KMS-11 (cell line): ENCODE measurements at regions not wholly inside any gene's neighbourhood (a gene's known extent, or its start where the extent isn't known, plus 50 kb on each side); places are given as distances from the start of the nearest gene placed in this dataset.

Experiments used
- H2AFZ ChIP-seq: fragments of 200-600 bp; sonication (generic); 2 replicates; pipeline ENCODE4 v1.6.1; 2016; ENCODE audit warnings: antibody characterized with exemption, mixed run types, low read depth
- H3K27ac ChIP-seq: fragments of 200-600 bp; sonication (generic); 2 replicates; pipeline ENCODE4 v1.6.1; 2016; ENCODE audit warnings: mild to moderate bottlenecking, mixed run types
- H3K27me3 ChIP-seq: fragments of 200-600 bp; sonication (generic); 2 replicates; pipeline ENCODE4 v1.6.1; 2017; ENCODE audit warnings: mild to moderate bottlenecking, low read depth, mixed run types, moderate library complexity; ENCODE audit not compliant: insufficient read depth
- H3K36me3 ChIP-seq: fragments of 200-600 bp; sonication (generic); 2 replicates; pipeline ENCODE4 v1.6.1; 2017; ENCODE audit warnings: mild to moderate bottlenecking, mixed run types; ENCODE audit not compliant: insufficient read depth
- H3K4me1 ChIP-seq: fragments of 200-600 bp; sonication (generic); 2 replicates; pipeline ENCODE4 v1.6.1; 2016; ENCODE audit warnings: mild to moderate bottlenecking, low read depth, mixed run types; ENCODE audit not compliant: poor library complexity, severe bottlenecking
- H3K4me2 ChIP-seq: fragments of 200-600 bp; sonication (generic); 2 replicates; pipeline ENCODE4 v1.7.0; 2016; ENCODE audit warnings: mild to moderate bottlenecking, mixed run types
- H3K4me3 ChIP-seq: fragments of 200-600 bp; sonication (generic); IDR thresholded peaks from 2 replicates; pipeline ENCODE4 v1.6.1; 2017; ENCODE audit warnings: low read depth, low read length, mixed read lengths; ENCODE audit not compliant: insufficient read depth
- H3K79me2 ChIP-seq: fragments of 200-600 bp; sonication (generic); 2 replicates; pipeline ENCODE4 v1.6.1; 2016; ENCODE audit warnings: low read depth, mixed run types; ENCODE audit not compliant: insufficient read depth
- H3K9ac ChIP-seq: fragments of 200-600 bp; sonication (generic); 2 replicates; pipeline ENCODE4 v1.6.1; 2016; ENCODE audit warnings: mild to moderate bottlenecking, mixed run types
- H4K20me1 ChIP-seq: fragments of 200-600 bp; sonication (generic); 2 replicates; pipeline ENCODE4 v1.6.1; 2016; ENCODE audit warnings: mild to moderate bottlenecking, mixed run types; ENCODE audit not compliant: insufficient read depth
- CTCF ChIP-seq: fragments of 200-600 bp; sonication (generic); conservative IDR thresholded peaks from 2 replicates; pipeline ENCODE4 v1.6.1; 2017; ENCODE audit warnings: low read depth, mild to moderate bottlenecking, antibody characterized with exemption, low read length, moderate library complexity, mixed read lengths

GRCh38 chr11:128238521-128239265, 348.7 kb downstream of the ETS1 start:
- H2AFZ ChIP-seq, result no peak overlapping the region
- H3K4me2 ChIP-seq, result no peak overlapping the region
- H3K27me3 ChIP-seq, result no peaks in the 10 kb centered on the region
- no peaks in the 10 kb centered on the region for H4K20me1 ChIP-seq
- TF ChIP-seq CTCF, result no peak
- no peaks in the 10 kb centered on the region for H3K4me1 ChIP-seq
- no peaks in the 10 kb centered on the region for H3K79me2 ChIP-seq
- H3K9ac ChIP-seq, result no peak overlapping the region
- no peak overlapping the region for H3K4me3 ChIP-seq
- no peak overlapping the region for H3K27ac ChIP-seq
- no peaks in the 10 kb centered on the region for H3K36me3 ChIP-seq

DNA sequence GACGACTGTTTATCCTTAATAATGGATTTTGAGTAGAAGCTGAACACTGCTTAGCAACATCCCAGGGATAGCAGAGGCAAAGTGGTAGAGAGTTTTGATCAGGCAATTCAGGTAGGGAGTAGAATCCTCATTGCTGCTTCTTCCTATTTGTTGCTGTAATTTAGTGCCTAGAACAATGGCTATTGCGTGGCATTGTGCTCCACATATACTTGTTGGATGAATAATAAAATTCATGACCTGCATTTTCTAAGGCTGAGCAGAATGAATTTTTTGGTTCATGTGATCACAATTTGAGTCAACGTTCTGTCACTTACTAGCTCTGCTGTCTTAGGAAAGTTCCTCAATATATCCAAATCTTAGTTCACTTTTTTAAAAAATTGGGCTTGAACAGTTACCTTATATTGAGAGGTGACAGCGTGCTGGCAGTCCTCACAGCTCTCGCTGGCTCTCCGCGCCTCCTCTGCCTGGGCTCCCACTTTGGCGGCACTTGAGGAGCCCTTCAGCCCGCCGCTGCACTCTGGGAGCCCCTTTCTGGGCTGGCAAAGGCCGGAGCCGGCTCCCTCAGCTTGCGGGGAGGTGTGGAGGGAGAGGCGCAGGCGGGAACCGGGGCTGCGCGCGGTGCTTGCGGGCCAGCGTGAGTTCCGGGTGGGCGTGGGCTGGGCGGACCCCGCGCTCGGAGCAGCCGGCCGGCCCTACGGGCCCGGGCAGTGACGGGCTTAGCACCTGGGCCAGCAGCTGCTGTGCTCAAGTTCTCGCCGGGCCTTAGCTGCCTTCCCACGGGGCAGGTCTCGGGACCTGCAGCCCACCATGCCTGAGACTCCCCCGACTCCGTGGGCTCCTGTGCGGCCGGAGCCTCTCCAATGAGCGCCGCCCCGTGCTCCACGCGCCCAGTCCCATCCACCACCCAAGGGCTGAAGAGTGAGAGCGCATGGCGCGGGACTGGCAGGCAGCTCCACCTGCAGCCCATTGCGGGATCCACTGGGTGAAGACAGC, 350.6 kb downstream of the ETS1 start:
- H3K27ac ChIP-seq, result no peak overlapping the region
- H3K36me3 ChIP-seq, result no peaks in the 10 kb centered on the region
- H3K4me1 ChIP-seq, result no peaks in the 10 kb centered on the region
- no peak overlapping the region for H2AFZ ChIP-seq
- H3K9ac ChIP-seq, result no peak overlapping the region
- H4K20me1 ChIP-seq, result no peaks in the 10 kb centered on the region
- H3K79me2 ChIP-seq, result no peaks in the 10 kb centered on the region
- H3K4me3 ChIP-seq, result no peak overlapping the region
- no peak overlapping the region for H3K4me2 ChIP-seq
- H3K27me3 ChIP-seq, result no peaks in the 10 kb centered on the region
- TF ChIP-seq CTCF, result no peak

DNA sequence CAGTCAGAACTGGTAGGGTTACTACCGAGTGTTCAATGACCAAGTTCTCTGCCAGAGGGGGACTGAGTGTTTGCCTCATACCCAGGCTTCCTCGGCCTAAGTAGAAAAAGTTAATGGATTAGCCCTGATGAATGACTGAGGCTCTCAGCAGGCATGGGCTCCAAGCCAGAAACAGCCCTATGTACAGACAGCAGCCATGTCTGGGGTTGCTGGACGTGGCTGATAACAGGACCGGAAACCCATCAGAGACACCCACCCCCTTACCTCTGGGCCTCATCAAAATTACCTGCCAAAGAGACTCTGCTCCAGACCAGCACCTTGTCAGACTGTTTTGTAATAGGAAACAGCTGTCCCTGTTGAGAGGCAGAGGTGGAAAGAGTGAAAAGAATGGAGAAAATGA, 351.4 kb downstream of the ETS1 start:
- H3K36me3 ChIP-seq, result no peaks in the 10 kb centered on the region
- no peaks in the 10 kb centered on the region for H3K27me3 ChIP-seq
- no peak for TF ChIP-seq CTCF
- H3K9ac ChIP-seq, result no peak overlapping the region
- H3K27ac ChIP-seq, result no peak overlapping the region
- H2AFZ ChIP-seq, result no peak overlapping the region
- H3K4me1 ChIP-seq, result no peaks in the 10 kb centered on the region
- H3K79me2 ChIP-seq, result no peaks in the 10 kb centered on the region
- no peaks in the 10 kb centered on the region for H4K20me1 ChIP-seq
- no peak overlapping the region for H3K4me3 ChIP-seq
- no peak overlapping the region for H3K4me2 ChIP-seq

DNA sequence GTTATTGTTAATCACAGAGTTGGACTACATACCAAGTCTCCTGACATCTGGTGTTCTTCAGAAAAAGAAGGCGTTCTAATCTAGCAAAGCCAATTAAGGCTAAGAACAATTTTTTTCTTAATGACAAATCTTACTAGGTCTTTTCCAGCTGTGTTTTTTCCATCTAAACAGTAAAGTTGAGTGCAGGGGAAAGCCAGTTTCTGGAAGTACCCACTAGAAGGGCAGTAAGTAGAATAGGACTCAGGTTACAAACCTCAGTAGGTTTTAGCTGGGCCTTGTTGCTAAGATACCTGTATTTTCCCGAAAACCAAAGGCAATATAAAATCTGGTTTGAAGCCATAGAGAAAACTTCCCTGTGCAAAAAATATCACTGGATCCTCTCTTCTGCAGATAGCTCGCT, 351.9 kb downstream of the ETS1 start:
- Histone ChIP-seq H3K4me1 (no peaks in the 10 kb centered on the region), H3K9ac (no peak overlapping the region), H3K27me3 (no peaks in the 10 kb centered on the region), H3K4me3 (no peak overlapping the region), H4K20me1 (no peaks in the 10 kb centered on the region), H3K79me2 (no peaks in the 10 kb centered on the region), H3K27ac (no peak overlapping the region), H2AFZ (no peak overlapping the region), H3K4me2 (no peak overlapping the region), H3K36me3 (no peaks in the 10 kb centered on the region)
- TF ChIP-seq CTCF, result no peak
